DMS153 (cell line): ENCODE measurements at regions not wholly inside any gene's neighbourhood (a gene's known extent, or its start where the extent isn't known, plus 50 kb on each side); places are given as distances from the start of the nearest gene placed in this dataset.
"Not testable (repeated sequence)": the region's sequence is repeated elsewhere in the genome, so short reads cannot be mapped to it uniquely, and the experiment has no call there.

Source experiments
- DNase-seq: peaks from one replicate; lab custom pipeline; 2025; lab: John Stamatoyannopoulos, UW

- no peak for DNase-seq
Observed at GRCh38 chr13:37475151-37475550, 123.4 kb downstream of the POSTN start.

GRCh38 chr13:37473035-37473434, 125.5 kb downstream of the POSTN start:
- no peak for DNase-seq

GRCh38 chr13:37472266-37472665, 126.3 kb downstream of the POSTN start:
- DNase-seq = not testable (repeated sequence)

DNA sequence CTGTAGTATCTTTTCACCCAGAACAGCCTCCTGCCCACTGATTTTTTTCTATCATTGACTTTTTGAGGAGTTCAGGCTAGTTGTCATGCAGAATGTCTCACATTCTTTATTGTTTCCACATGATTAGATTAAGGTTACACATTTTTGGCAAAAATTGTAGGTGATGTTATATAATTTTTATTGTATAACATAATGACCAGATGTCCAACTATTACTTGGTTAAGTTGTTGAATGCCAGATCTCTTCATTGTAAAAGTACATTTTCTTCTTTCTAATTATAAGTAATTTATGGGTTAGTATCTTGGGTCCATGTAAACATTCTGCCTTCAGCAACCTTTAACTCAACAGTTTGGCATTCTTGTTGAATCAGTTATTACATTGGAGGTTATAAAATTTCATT, 138.4 kb downstream of the POSTN start:
- DNase-seq = no peak

DNA sequence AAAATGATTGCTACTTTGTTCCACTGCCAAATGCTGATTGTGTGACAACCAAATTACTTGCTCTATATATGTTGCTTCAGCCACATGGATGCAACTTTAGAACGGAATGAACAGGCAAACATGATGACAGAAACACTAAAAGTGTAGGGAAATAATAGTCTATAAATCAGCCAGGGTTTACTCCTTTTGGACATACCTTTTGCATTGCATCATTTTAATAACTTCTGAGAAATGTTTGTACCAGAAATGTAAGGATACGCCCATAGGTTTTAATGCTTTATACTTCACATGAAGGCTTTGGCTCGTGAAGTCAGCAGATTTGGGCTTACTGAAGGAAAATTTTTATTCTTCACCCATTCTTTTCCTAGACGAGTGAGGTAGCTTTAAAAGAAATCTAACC, 141.0 kb downstream of the POSTN start:
- DNase-seq = no peak

- no peak for DNase-seq
Observed at GRCh38 chr13:37456506-37456905, 142.1 kb downstream of the POSTN start.

GRCh38 chr13:37456041-37456440, 142.5 kb downstream of the POSTN start:
- no peak for DNase-seq

DNA sequence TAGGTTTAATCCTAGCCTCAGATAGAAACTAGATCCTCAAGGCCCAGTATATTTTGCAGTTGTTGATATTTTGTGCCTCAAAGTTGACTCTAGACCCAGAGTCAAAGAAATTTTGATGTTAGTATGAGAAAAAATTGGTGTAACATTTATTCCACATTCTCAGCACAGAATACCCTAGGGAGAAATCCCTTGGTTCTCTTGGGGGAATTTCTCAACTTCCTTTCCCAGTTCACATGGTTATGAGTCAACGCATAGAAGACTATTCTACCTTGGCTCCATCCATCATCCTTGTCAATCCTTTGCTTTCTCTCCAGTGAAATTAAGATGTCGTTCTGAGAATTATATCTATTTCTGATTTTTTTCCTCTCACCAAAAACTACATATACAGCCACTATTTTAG, 145.3 kb downstream of the POSTN start:
- no peak for DNase-seq

GRCh38 chr13:37450276-37450675, 148.3 kb downstream of the POSTN start:
- DNase-seq = no peak

- no peak for DNase-seq
Observed at GRCh38 chr13:37448153-37448552, 150.4 kb downstream of the POSTN start.

GRCh38 chr13:37446503-37446902, 152.1 kb downstream of the POSTN start:
- no peak for DNase-seq

GRCh38 chr13:37443538-37443937, 155.0 kb downstream of the POSTN start:
- DNase-seq = no peak

DNA sequence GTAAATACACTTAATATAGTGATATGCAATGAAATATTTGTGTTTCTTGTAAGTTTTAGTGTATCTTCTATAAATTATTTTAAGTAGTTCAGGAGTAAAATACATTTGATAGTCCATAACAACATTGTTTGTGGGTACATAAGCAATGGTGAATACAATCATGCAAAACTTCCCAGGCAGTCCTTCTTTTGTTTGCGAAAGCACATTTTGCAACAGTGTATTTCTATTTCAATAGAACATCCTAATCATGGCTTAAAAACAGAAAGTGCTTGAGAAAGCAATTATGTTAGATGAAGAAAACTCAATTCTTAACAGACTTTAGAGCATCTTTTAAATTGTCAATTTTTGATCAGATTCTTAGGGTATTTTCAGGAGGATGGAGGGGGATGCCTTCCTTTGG, 155.6 kb downstream of the POSTN start:
- no peak for DNase-seq

DNA sequence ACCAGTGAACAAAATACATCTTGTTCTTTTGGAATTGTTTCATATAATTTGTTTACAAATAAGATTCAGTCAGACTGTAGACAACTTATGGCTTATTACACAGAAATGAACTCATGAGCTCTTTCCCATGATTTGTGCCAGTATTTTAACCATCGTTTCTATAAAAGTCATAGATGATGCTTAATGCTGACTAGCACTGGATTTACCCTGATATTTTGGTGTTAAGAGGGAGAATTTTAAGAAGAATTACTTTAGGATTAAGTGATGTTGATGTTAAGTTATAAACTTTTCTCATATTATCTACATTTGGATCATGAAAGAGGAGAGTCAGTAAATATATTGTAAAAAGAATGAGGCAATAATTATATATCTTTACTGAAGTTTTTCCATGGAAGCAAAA, 162.7 kb downstream of the POSTN start:
- DNase-seq = no peak

DNA sequence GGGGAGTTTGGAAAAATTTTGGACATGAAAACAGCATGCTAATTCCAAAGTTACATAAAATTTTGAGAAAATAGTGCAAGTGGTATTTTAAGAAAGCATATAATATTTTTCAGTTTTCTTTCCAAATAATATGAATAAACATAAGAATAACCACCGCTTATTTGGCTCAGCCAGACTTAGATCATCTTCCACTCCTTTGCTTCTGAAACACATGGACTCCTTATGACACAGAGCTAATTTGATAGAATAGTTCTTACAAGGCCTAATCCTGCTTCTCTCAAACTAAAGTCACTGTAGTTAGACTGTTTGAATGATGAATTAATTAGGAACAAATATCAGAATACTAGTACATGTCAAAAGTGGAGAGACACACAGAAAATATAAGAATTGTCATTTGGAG, 165.5 kb downstream of the POSTN start:
- DNase-seq = no peak

DNA sequence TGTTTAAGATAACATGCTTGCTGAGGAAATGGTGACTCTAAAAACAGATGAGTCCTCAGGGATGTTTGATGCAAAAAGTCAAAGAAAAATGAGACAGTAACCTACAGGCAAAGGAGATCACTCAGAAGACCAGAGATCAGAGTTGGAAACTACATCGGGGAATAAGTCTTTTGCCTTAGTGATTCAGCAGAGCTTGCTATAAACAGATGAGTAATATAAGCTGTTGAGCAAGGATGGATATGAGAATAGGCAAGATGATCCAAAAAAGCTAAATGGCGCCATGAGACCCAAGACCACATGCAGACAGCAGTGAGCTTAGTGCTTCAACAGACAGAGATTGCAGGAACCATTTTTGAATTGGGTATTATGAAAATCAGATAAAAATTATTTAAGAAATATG, 168.6 kb downstream of the POSTN start:
- DNase-seq = no peak

DNA sequence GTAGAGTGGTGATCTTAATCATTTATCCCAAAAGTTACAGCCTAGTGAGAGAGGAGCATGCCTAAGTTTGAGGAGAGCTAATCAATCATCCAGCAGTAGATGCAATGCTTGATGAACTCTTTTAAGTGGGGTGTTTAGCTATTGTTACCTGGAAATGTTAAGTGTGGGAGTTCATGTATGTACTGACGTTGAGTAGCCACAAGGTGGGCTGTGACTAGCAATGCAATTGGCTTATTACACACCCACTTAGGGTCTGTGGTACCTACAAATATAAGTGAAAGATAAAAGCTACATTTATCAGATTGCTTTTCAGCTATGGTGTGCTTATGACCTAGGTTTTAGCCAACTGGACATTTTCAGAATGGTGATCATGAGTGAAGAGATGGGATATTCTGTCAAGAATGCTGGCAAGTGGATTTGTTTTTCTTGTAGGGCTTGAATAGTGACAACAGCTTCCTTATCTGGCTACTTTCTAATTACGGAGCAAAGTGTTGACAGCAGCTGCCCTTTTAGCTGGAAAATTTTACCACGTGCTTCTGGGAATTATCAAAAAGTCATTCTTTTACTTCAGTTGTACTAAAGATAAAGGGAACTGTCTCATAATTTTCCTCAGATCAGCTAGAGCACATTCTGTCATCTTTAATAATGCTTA, 170.6 kb downstream of the POSTN start:
- DNase-seq = no peak

DNA sequence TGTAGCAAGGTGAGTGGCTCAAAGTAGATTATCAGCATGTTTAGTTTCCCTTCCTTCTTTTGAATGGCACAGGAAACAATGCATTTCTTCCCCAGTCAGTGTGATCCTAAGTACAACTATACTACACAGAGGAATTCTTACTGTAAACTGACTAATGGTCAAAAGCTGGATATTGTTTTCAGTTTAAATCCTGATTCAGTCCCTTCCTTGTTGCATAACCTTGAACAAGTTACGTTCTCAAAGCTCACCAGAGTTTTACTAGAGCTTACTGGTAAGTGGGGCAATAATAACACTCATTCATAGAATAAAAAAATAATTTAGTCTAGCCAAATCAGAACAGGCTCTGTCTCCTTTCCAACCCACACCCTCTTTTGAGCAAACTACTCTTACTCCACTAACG, 180.1 kb downstream of the POSTN start:
- no peak for DNase-seq

GRCh38 chr13:37417060-37417441, 181.5 kb downstream of the POSTN start:
- DNase-seq = no peak

- DNase-seq = no peak
Observed at GRCh38 chr13:37416291-37417059, 182.1 kb downstream of the POSTN start.

DNA sequence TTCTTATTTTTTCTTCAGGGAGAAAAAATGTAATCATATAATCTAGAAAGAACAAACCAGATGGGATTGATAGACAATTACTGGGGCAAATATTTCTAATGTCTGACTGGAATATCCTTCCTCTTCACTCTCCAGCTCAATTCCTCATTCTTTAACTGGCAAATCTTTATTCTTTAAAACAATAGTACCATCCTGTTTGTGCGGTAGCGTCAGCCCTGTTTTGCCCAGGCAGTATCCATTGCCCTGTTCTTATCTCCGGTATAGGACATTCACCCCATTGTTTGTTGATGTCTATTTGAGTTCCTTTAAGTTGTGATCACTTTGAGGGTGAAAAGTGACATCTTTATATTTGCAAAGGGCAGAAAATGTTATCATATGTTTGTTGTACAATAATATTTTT, 185.4 kb downstream of the POSTN start:
- no peak for DNase-seq

DNA sequence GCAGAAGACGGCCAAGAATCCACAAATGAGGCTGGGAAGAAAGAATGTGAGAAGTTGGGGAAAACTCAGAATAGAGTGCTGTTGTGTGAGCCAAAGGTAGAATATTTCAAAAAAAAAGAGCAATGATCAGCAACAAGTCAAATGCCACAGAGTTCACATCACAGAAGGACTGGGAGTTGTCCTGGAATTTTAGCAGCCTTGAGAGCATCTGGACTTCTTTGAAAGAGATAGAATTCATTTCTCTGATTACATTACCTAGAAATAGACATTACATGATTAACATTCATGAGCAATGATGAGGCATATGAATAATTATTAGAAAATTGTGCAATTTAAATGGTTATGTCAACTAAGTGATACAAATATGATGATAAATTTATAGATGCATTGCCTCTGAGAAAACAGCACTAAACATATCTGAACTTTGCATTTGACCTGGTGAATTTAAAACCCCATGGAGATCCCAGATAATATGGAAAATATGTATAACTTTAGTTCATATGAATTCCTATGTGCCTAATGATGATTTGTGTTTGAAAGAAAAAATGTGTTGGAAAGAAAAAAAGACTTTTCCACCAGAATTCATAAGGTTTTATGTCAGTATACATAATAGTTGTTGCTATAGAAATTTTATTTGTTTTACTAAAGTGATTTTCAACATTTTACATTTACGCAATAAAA, 186.2 kb downstream of the POSTN start:
- DNase-seq = no peak

- DNase-seq = no peak
Observed at GRCh38 chr13:37410316-37410715, 188.3 kb downstream of the POSTN start.
